ENCODE measurements at regions not wholly inside any gene's neighbourhood (a gene's known extent, or its start where the extent isn't known, plus 50 kb on each side); places are given as distances from the start of the nearest gene placed in this dataset.

- no peak for TF ChIP-seq TCF12 (IDR thresholded peaks at IDR 0.05; ENCODE audit: low read depth)
- TF ChIP-seq MAX (IDR thresholded peaks at IDR 0.05): no peak
- no peak for TF ChIP-seq RAD21 (IDR thresholded peaks at IDR 0.05; ENCODE audit: low read depth)
- no peak for TF ChIP-seq REST (IDR thresholded peaks at IDR 0.05; ENCODE audit: low read depth)
- TF ChIP-seq NFIC (IDR thresholded peaks at IDR 0.05): no peak
- no peak for TF ChIP-seq FOXM1 (IDR thresholded peaks at IDR 0.05; ENCODE audit: borderline replicate concordance, low read depth)
- no peak for TF ChIP-seq TEAD4 (IDR thresholded peaks at IDR 0.05)
- no peak for TF ChIP-seq EP300 (IDR thresholded peaks at IDR 0.05; ENCODE audit: borderline replicate concordance)
- TF ChIP-seq ZBTB7A (IDR thresholded peaks at IDR 0.05; ENCODE audit: low read depth): no peak
- no peak for TF ChIP-seq YY1 (IDR thresholded peaks at IDR 0.05; ENCODE audit: low read depth)
- no peak for TF ChIP-seq USF1 (IDR thresholded peaks at IDR 0.05)
- no peak for TF ChIP-seq CEBPB (IDR thresholded peaks at IDR 0.05)
- no peak for TF ChIP-seq TAF1 (IDR thresholded peaks at IDR 0.05; ENCODE audit: low read depth)
- TF ChIP-seq CREB1 (IDR thresholded peaks at IDR 0.05; ENCODE audit: low read depth): no peak
- TF ChIP-seq EGR1 (IDR thresholded peaks at IDR 0.05): no peak
Measured at GRCh38 chr1:164163289-164163849, 395.6 kb upstream of the PBX1 start.

GRCh38 chr1:164165466-164165865, 393.5 kb upstream of the PBX1 start:
- TF ChIP-seq NFIC (IDR thresholded peaks at IDR 0.05): no peak
- TF ChIP-seq CEBPB (IDR thresholded peaks at IDR 0.05): no peak
- TF ChIP-seq EP300 (IDR thresholded peaks at IDR 0.05; ENCODE audit: borderline replicate concordance): no peak
- no peak for TF ChIP-seq RAD21 (IDR thresholded peaks at IDR 0.05; ENCODE audit: low read depth)
- no peak for TF ChIP-seq TEAD4 (IDR thresholded peaks at IDR 0.05)
- TF ChIP-seq TCF12 (IDR thresholded peaks at IDR 0.05; ENCODE audit: low read depth): no peak
- no peak for TF ChIP-seq YY1 (IDR thresholded peaks at IDR 0.05; ENCODE audit: low read depth)
- no peak for TF ChIP-seq USF1 (IDR thresholded peaks at IDR 0.05)
- TF ChIP-seq ZBTB7A (IDR thresholded peaks at IDR 0.05; ENCODE audit: low read depth): no peak
- TF ChIP-seq CREB1 (IDR thresholded peaks at IDR 0.05; ENCODE audit: low read depth): no peak
- no peak for TF ChIP-seq FOXM1 (IDR thresholded peaks at IDR 0.05; ENCODE audit: borderline replicate concordance, low read depth)
- no peak for TF ChIP-seq TAF1 (IDR thresholded peaks at IDR 0.05; ENCODE audit: low read depth)
- no peak for TF ChIP-seq MAX (IDR thresholded peaks at IDR 0.05)
- TF ChIP-seq EGR1 (IDR thresholded peaks at IDR 0.05): no peak
- TF ChIP-seq REST (IDR thresholded peaks at IDR 0.05; ENCODE audit: low read depth): no peak

- peak; percentile 60 for TF ChIP-seq RAD21 (IDR thresholded peaks at IDR 0.05; ENCODE audit: low read depth)
Measured at GRCh38 chr1:164166454-164166853, 392.5 kb upstream of the PBX1 start.

- TF ChIP-seq NFIC (IDR thresholded peaks at IDR 0.05) (no peak), REST (IDR thresholded peaks at IDR 0.05; ENCODE audit: low read depth) (no peak), CEBPB (IDR thresholded peaks at IDR 0.05) (no peak), MAX (IDR thresholded peaks at IDR 0.05) (no peak), FOXM1 (IDR thresholded peaks at IDR 0.05; ENCODE audit: borderline replicate concordance, low read depth) (no peak), USF1 (IDR thresholded peaks at IDR 0.05) (no peak), ZBTB7A (IDR thresholded peaks at IDR 0.05; ENCODE audit: low read depth) (no peak), EGR1 (IDR thresholded peaks at IDR 0.05) (no peak), TAF1 (IDR thresholded peaks at IDR 0.05; ENCODE audit: low read depth) (no peak), RAD21 (IDR thresholded peaks at IDR 0.05; ENCODE audit: low read depth) (no peak), YY1 (IDR thresholded peaks at IDR 0.05; ENCODE audit: low read depth) (no peak), CREB1 (IDR thresholded peaks at IDR 0.05; ENCODE audit: low read depth) (no peak), TEAD4 (IDR thresholded peaks at IDR 0.05) (no peak), EP300 (IDR thresholded peaks at IDR 0.05; ENCODE audit: borderline replicate concordance) (no peak), TCF12 (IDR thresholded peaks at IDR 0.05; ENCODE audit: low read depth) (no peak)
Measured at GRCh38 chr1:164177118-164177517, 381.9 kb upstream of the PBX1 start.
